IMR-90 (cell line): ENCODE measurements at regions not wholly inside any gene's neighbourhood (a gene's known extent, or its start where the extent isn't known, plus 50 kb on each side); places are given as distances from the start of the nearest gene placed in this dataset.

Experiments used
- CEBPB ChIP-seq: IDR thresholded peaks from 2 replicates; pipeline ENCODE4 v1.6.1; 2012; ENCODE audit warnings: low read depth, low read length, improper control_type of control experiment
- CTCF ChIP-seq: conservative IDR thresholded peaks from 2 replicates; pipeline ENCODE4 v1.5.1; 2012; ENCODE audit warnings: mild to moderate bottlenecking, low read depth, low read length, improper control_type of control experiment
- ELK1 ChIP-seq: fragments of 150-350 bp; IDR thresholded peaks from 2 replicates; pipeline ENCODE4 v1.6.1; 2016; ENCODE audit warnings: low read depth, mild to moderate bottlenecking, low read length, moderate library complexity, borderline replicate concordance
- FOS ChIP-seq: fragments of 150-350 bp; IDR thresholded peaks from 2 replicates; pipeline ENCODE4 v1.6.1; 2016; ENCODE audit warnings: low read depth, low read length
- MAFK ChIP-seq: IDR thresholded peaks from 2 replicates; pipeline ENCODE4 v1.6.1; 2012; ENCODE audit warnings: low read depth, low read length, improper control_type of control experiment
- MXI1 ChIP-seq: IDR thresholded peaks from 2 replicates; pipeline ENCODE4 v1.6.1; 2012; ENCODE audit warnings: low read depth, mild to moderate bottlenecking, low read length, moderate library complexity, borderline replicate concordance
- POLR2A ChIP-seq: IDR thresholded peaks from 2 replicates; pipeline ENCODE4 v1.6.1; 2012; ENCODE audit warnings: mild to moderate bottlenecking, low read depth, low read length
- RAD21 ChIP-seq: IDR thresholded peaks from 2 replicates; pipeline ENCODE4 v1.6.1; 2012; ENCODE audit warnings: low read length, improper control_type of control experiment
- RCOR1 ChIP-seq: IDR thresholded peaks from 2 replicates; pipeline ENCODE4 v1.6.1; 2012; ENCODE audit warnings: mild to moderate bottlenecking, low read length, improper control_type of control experiment; ENCODE audit not compliant: insufficient replicate concordance
- RFX5 ChIP-seq: IDR thresholded peaks from 2 replicates; pipeline ENCODE4 v1.8.0; 2012; ENCODE audit warnings: low read depth, mild to moderate bottlenecking, low read length, moderate library complexity
- SMC3 ChIP-seq: fragments of 150-350 bp; IDR thresholded peaks from 2 replicates; pipeline ENCODE4 v1.6.1; 2016; ENCODE audit warnings: low read depth, mild to moderate bottlenecking, antibody characterized with exemption, low read length, moderate library complexity
- USF2 ChIP-seq: fragments of 150-350 bp; IDR thresholded peaks from 2 replicates; pipeline ENCODE4 v1.6.1; 2017; ENCODE audit warnings: mild to moderate bottlenecking, antibody characterized with exemption, low read length, low read depth

- no peak for TF ChIP-seq CTCF
- TF ChIP-seq RFX5: no peak
- no peak for TF ChIP-seq FOS
- TF ChIP-seq MXI1: no peak
- TF ChIP-seq POLR2A: no peak
- no peak for TF ChIP-seq SMC3
- TF ChIP-seq RAD21: no peak
- TF ChIP-seq CEBPB: no peak
- no peak for TF ChIP-seq ELK1
- no peak for TF ChIP-seq RCOR1
- TF ChIP-seq USF2: no peak
- no peak for TF ChIP-seq MAFK
Measured at GRCh38 chr14:106776395-106776983, 1250.1 kb downstream of the TMEM121 start.
